ENCODE measurements at regions not wholly inside any gene's neighbourhood (a gene's known extent, or its start where the extent isn't known, plus 50 kb on each side); places are given as distances from the start of the nearest gene placed in this dataset.
A peak's percentile ranks its signal among the peaks of the same experiment; 100 is the strongest.
"Not testable (repeated sequence)": the region's sequence is repeated elsewhere in the genome, so short reads cannot be mapped to it uniquely, and the experiment has no call there.

DNA sequence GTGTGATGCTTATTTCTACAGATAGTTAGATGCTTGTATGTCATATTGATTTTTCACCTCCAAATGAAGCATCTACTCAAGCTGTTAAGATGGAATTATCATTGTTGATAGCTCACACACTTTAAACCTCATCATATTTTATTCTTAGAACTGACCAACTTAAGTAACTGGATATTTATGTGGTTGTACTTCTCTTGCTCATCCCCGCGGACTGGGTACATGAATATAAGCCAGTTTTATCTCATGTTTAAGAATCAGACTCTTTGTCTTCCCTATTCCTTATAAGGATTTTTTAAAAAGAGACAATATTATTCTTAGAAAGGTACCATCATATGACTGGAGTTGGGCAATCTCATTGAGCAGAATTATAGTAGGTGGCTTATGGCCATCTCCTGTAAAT lies 358.7 kb downstream of the DSC3 start:
- DNase-seq, result no peak
- no peaks in the 10 kb centered on the region for H3K27me3 ChIP-seq (ENCODE audit: control insufficient read depth, insufficient read depth, low read length)
- H3K9me3 ChIP-seq (replicated peaks; ENCODE audit: control insufficient read depth, low read depth, low read length), result no peaks in the 10 kb centered on the region
- H3K27ac ChIP-seq (ENCODE audit: low read length), result no peak overlapping the region
- no peak overlapping the region for H3K4me3 ChIP-seq (ENCODE audit: low read length)
- WGBS (ENCODE audit: insufficient coverage), result no CpG with 5 or more reads among the region's 2 CpGs
- no peaks in the 10 kb centered on the region for H3K4me1 ChIP-seq (ENCODE audit: control insufficient read depth, insufficient read depth, low read length)
- H3K36me3 ChIP-seq (ENCODE audit: control insufficient read depth, insufficient read depth, low read length), result no peaks in the 10 kb centered on the region

- peak overlapping the region; percentile 2 for H3K27ac ChIP-seq (ENCODE audit: low read length)
- peak; percentile 89 for DNase-seq
- no peaks in the 10 kb centered on the region for H3K36me3 ChIP-seq (ENCODE audit: control insufficient read depth, insufficient read depth, low read length)
- no peaks in the 10 kb centered on the region for H3K4me1 ChIP-seq (ENCODE audit: control insufficient read depth, insufficient read depth, low read length)
- WGBS (ENCODE audit: insufficient coverage), result no CpG with 5 or more reads among the region's 1 CpG
- no peak overlapping the region for H3K4me3 ChIP-seq (ENCODE audit: low read length)
- H3K27me3 ChIP-seq (ENCODE audit: control insufficient read depth, insufficient read depth, low read length), result no peaks in the 10 kb centered on the region
- H3K9me3 ChIP-seq (replicated peaks; ENCODE audit: control insufficient read depth, low read depth, low read length), result no peaks in the 10 kb centered on the region
These were observed 359.9 kb downstream of the DSC3 start for GRCh38 chr18:30682672-30683071.

DNA sequence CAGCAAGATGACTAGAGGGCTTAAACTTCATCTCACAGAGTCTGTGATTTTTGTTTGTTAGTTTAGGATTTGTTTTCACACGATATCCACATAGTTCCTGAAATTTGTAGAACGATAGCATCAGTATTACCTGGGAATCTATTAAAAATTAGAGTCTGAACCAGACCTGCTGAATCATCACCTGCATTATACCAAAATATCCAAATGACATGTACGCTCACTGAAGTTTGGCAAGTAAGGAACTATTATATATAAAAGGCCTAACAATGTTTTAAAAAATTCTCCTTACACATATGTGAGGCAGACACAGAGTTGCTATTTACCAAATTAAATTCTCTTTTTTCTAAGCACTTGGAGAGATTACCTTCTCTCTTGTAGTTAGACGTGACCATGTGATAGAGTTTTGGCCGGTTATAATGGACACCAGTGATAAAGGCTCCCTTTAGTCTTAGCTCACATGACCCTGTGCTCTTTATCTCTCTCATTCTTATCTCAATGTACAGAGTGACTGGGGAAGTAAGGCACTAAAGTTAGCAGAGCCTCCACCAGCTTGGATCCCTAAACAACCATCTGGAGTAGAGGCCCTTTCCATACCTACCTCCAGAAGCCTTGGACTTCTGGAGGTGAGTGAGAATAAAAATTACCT lies 363.1 kb downstream of the DSC3 start:
- Histone ChIP-seq H3K27ac (ENCODE audit: low read length) (no peak overlapping the region), H3K4me1 (ENCODE audit: control insufficient read depth, insufficient read depth, low read length) (no peaks in the 10 kb centered on the region), H3K27me3 (ENCODE audit: control insufficient read depth, insufficient read depth, low read length) (no peaks in the 10 kb centered on the region), H3K9me3 (replicated peaks; ENCODE audit: control insufficient read depth, low read depth, low read length) (no peaks in the 10 kb centered on the region), H3K4me3 (ENCODE audit: low read length) (no peak overlapping the region), H3K36me3 (ENCODE audit: control insufficient read depth, insufficient read depth, low read length) (no peaks in the 10 kb centered on the region)
- no peak for DNase-seq
- no CpG with 5 or more reads among the region's 5 CpGs for WGBS (ENCODE audit: insufficient coverage)

- H3K36me3 ChIP-seq (ENCODE audit: control insufficient read depth, insufficient read depth, low read length); H3K27ac ChIP-seq (ENCODE audit: low read length); H3K27me3 ChIP-seq (ENCODE audit: control insufficient read depth, insufficient read depth, low read length); DNase-seq; H3K9me3 ChIP-seq (replicated peaks; ENCODE audit: control insufficient read depth, low read depth, low read length); H3K4me1 ChIP-seq (ENCODE audit: control insufficient read depth, insufficient read depth, low read length); H3K4me3 ChIP-seq (ENCODE audit: low read length): not testable (repeated sequence)
- 96% methylated on average over 2 of the region's 5 CpGs for WGBS (ENCODE audit: insufficient coverage)
These were observed 364.7 kb downstream of the DSC3 start for GRCh38 chr18:30677813-30678212.

GRCh38 chr18:30676053-30676480 lies 366.5 kb downstream of the DSC3 start:
- Histone ChIP-seq H3K36me3 (ENCODE audit: control insufficient read depth, insufficient read depth, low read length) (no peaks in the 10 kb centered on the region), H3K9me3 (replicated peaks; ENCODE audit: control insufficient read depth, low read depth, low read length) (no peaks in the 10 kb centered on the region), H3K4me1 (ENCODE audit: control insufficient read depth, insufficient read depth, low read length) (no peaks in the 10 kb centered on the region), H3K4me3 (ENCODE audit: low read length) (no peak overlapping the region), H3K27me3 (ENCODE audit: control insufficient read depth, insufficient read depth, low read length) (no peaks in the 10 kb centered on the region), H3K27ac (ENCODE audit: low read length) (no peak overlapping the region)
- no CpG with 5 or more reads among the region's 4 CpGs for WGBS (ENCODE audit: insufficient coverage)
- no peak for DNase-seq

GRCh38 chr18:30675493-30675892 lies 367.0 kb downstream of the DSC3 start:
- no CpG with 5 or more reads among the region's 2 CpGs for WGBS (ENCODE audit: insufficient coverage)
- Histone ChIP-seq H3K4me1 (ENCODE audit: control insufficient read depth, insufficient read depth, low read length) (no peaks in the 10 kb centered on the region), H3K27ac (ENCODE audit: low read length) (no peak overlapping the region), H3K36me3 (ENCODE audit: control insufficient read depth, insufficient read depth, low read length) (no peaks in the 10 kb centered on the region), H3K4me3 (ENCODE audit: low read length) (no peak overlapping the region), H3K27me3 (ENCODE audit: control insufficient read depth, insufficient read depth, low read length) (no peaks in the 10 kb centered on the region), H3K9me3 (replicated peaks; ENCODE audit: control insufficient read depth, low read depth, low read length) (no peaks in the 10 kb centered on the region)
- DNase-seq, result no peak

DNA sequence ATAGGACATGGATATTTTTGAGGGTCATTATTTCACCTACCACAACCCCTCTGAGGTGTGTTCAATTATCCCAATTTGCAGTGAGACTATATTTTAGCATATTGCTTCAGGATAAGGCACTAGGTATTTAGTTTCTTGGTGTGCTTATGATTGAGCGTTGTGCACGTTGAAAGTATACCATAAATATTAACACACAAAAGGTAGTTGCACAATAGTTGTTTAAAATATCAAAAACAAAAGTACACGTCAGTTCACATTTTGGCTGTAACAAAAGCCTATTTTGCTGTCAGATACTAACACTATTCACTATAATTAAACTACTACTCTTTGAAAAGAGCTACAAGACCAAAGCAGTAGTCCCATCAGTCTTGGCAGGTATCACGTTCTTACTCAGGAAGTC lies 367.5 kb downstream of the DSC3 start:
- Histone ChIP-seq H3K4me1 (ENCODE audit: control insufficient read depth, insufficient read depth, low read length) (no peaks in the 10 kb centered on the region), H3K4me3 (ENCODE audit: low read length) (no peak overlapping the region), H3K27me3 (ENCODE audit: control insufficient read depth, insufficient read depth, low read length) (no peaks in the 10 kb centered on the region), H3K36me3 (ENCODE audit: control insufficient read depth, insufficient read depth, low read length) (no peaks in the 10 kb centered on the region), H3K27ac (ENCODE audit: low read length) (no peak overlapping the region), H3K9me3 (replicated peaks; ENCODE audit: control insufficient read depth, low read depth, low read length) (no peaks in the 10 kb centered on the region)
- no CpG with 5 or more reads among the region's 4 CpGs for whole genome bisulfite sequencing (ENCODE audit: insufficient coverage)
- DNase-seq, result no peak

- Histone ChIP-seq H3K27me3 (ENCODE audit: control insufficient read depth, insufficient read depth, low read length) (no peaks in the 10 kb centered on the region), H3K9me3 (replicated peaks; ENCODE audit: control insufficient read depth, low read depth, low read length) (no peaks in the 10 kb centered on the region), H3K4me3 (ENCODE audit: low read length) (no peak overlapping the region), H3K4me1 (ENCODE audit: control insufficient read depth, insufficient read depth, low read length) (no peaks in the 10 kb centered on the region), H3K27ac (ENCODE audit: low read length) (no peak overlapping the region), H3K36me3 (ENCODE audit: control insufficient read depth, insufficient read depth, low read length) (no peaks in the 10 kb centered on the region)
- WGBS (ENCODE audit: insufficient coverage), result 38% methylated on average over 1 of the region's 2 CpGs
- no peak for DNase-seq
These were observed 367.9 kb downstream of the DSC3 start for GRCh38 chr18:30674596-30674995.

DNA sequence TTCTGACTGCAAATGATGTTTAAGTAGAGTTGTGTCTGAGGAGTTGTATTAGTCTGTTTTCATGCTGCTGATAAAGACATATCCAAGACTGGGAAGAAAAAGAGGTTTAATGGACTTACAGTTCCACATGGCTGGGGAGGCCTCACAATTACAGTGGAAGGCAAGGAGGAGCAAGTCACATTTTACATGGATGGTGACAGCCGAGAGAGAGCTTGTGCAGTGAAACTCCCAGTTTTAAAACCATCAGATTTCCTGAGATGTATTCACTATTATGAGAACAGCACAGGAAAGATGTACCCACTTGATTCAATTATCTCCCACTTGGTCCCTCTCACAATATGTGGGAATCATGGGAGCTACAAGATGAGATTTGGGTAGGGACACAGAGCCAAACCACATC lies 370.1 kb downstream of the DSC3 start:
- DNase-seq; H3K36me3 ChIP-seq (ENCODE audit: control insufficient read depth, insufficient read depth, low read length); H3K4me1 ChIP-seq (ENCODE audit: control insufficient read depth, insufficient read depth, low read length); H3K27me3 ChIP-seq (ENCODE audit: control insufficient read depth, insufficient read depth, low read length); H3K9me3 ChIP-seq (replicated peaks; ENCODE audit: control insufficient read depth, low read depth, low read length); H3K4me3 ChIP-seq (ENCODE audit: low read length); H3K27ac ChIP-seq (ENCODE audit: low read length): not testable (repeated sequence)
- no CpG with 5 or more reads among the region's 1 CpG for WGBS (ENCODE audit: insufficient coverage)

DNA sequence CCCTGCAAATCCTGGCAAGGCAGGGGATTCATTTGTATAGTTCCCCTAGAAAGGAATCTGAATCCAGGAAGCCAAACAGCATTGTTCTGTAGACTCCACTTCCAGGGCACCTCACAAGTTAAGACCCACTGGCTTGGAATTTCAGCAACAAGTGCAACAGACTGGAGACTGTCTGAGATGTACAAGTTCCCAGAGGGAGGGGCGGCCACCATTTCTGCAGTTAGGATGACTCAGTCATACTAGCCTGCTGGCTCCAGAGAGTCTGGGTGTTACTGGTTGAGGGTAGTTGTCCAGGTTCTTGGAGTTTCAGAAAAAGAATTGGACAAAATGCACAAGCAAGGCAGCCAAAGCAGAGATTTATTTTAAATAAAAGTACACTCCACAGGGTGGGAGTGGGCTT lies 384.2 kb downstream of the DSC3 start:
- Histone ChIP-seq H3K36me3 (ENCODE audit: control insufficient read depth, insufficient read depth, low read length) (no peaks in the 10 kb centered on the region), H3K4me3 (ENCODE audit: low read length) (no peak overlapping the region), H3K9me3 (replicated peaks; ENCODE audit: control insufficient read depth, low read depth, low read length) (peaks cover 16% of the 10 kb centered on the region), H3K4me1 (ENCODE audit: control insufficient read depth, insufficient read depth, low read length) (no peaks in the 10 kb centered on the region), H3K27me3 (ENCODE audit: control insufficient read depth, insufficient read depth, low read length) (no peaks in the 10 kb centered on the region), H3K27ac (ENCODE audit: low read length) (no peak overlapping the region)
- no peak for DNase-seq
- WGBS (ENCODE audit: insufficient coverage), result 60% methylated on average over 1 of the region's 1 CpG

DNA sequence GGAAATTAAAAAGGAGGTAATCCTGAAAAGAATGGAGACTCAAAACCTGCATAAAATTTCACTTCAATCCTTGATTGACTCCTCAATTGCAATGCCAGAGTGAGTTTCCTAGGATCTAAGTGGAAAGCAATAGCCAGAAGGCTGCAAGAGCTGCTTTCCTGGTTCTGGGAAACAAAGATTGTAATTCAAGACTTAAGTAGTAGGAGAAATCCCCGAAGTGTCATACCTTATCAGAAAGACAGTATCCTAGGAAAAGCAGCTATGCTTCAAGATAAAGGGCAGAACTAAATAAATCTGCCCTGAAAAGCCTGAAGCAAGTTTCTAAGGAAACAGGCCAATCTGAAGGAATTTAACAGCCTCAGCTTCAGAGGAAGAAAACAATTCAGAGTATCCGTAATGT lies 390.2 kb downstream of the DSC3 start:
- no peaks in the 10 kb centered on the region for H3K9me3 ChIP-seq (replicated peaks; ENCODE audit: control insufficient read depth, low read depth, low read length)
- H3K4me1 ChIP-seq (ENCODE audit: control insufficient read depth, insufficient read depth, low read length), result no peaks in the 10 kb centered on the region
- H3K27me3 ChIP-seq (ENCODE audit: control insufficient read depth, insufficient read depth, low read length), result no peaks in the 10 kb centered on the region
- no CpG with 5 or more reads among the region's 2 CpGs for WGBS (ENCODE audit: insufficient coverage)
- no peak overlapping the region for H3K4me3 ChIP-seq (ENCODE audit: low read length)
- H3K36me3 ChIP-seq (ENCODE audit: control insufficient read depth, insufficient read depth, low read length), result no peaks in the 10 kb centered on the region
- no peak for DNase-seq
- no peak overlapping the region for H3K27ac ChIP-seq (ENCODE audit: low read length)

Measured in muscle of leg (tissue), 3 donors.